D721Med (cell line): ENCODE measurements at regions not wholly inside any gene's neighbourhood (a gene's known extent, or its start where the extent isn't known, plus 50 kb on each side); places are given as distances from the start of the nearest gene placed in this dataset.
"Not testable (repeated sequence)": the region's sequence is repeated elsewhere in the genome, so short reads cannot be mapped to it uniquely, and the experiment has no call there.

Source experiments
- DNase-seq: peaks from one replicate; pipeline ENCODE4 v3.0.0; 2011; ENCODE audit warnings: low spot score; ENCODE audit not compliant: insufficient read length
- FAIRE-seq: peaks from 2 replicates; lab custom pipeline; 2011; peaks lifted over from hg19 to GRCh38; lab: Jason Lieb, UNC
- CTCF ChIP-seq: IDR thresholded peaks from 2 replicates; pipeline ENCODE4 v1.5.1; 2012; ENCODE audit warnings: mild to moderate bottlenecking, control low read depth; ENCODE audit not compliant: insufficient read depth; ENCODE audit errors: missing control alignments

- DNase-seq (no peak), FAIRE-seq (no peak)
- peak; percentile 21 for TF ChIP-seq CTCF
Observed at GRCh38 chr5:53262348-53262970, 152.9 kb upstream of the MOCS2 start.

GRCh38 chr5:53263151-53263550 lies 153.6 kb upstream of the MOCS2 start:
- FAIRE-seq (no peak), DNase-seq (no peak)
- TF ChIP-seq CTCF, result no peak

DNA sequence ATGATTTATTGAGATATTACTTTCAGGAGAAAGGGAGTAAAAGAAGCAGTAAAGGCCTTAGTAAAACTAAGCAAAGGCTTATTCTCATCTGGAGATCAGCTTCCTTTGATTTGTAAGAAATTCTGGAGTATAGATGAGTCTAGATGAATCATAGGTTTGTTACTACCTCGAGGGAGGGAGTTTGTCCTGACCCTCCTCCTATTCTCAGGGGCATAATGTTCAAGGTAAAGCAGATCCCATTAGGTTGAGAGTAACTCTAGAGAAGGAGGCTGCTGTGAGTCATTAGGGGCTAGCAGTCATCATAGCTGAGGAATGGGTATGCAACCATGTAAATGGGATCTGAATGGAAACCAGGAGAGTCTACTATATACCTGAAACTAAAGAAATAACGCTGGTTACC lies 155.5 kb upstream of the MOCS2 start:
- FAIRE-seq (no peak), DNase-seq (no peak)
- TF ChIP-seq CTCF, result no peak

DNA sequence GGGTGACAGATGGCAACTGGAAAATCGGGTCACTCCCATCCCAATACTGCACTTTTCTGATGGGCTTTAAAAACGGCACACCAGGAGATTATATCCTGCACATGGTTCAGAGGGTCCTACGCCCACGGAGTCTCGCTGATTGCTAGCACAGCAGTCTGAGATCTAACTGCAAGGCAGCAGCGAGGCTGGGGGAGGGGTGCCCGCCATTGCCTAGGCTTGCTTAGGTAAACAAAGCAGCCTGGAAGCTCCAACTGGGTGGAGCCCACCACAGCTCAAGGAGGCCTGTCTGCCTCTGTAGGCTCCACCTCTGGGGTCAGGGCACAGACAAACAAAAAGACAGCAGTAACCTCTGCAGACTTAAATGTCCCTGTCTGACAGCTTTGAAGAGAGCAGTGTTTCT lies 158.7 kb upstream of the MOCS2 start:
- not testable (repeated sequence) for FAIRE-seq, DNase-seq

DNA sequence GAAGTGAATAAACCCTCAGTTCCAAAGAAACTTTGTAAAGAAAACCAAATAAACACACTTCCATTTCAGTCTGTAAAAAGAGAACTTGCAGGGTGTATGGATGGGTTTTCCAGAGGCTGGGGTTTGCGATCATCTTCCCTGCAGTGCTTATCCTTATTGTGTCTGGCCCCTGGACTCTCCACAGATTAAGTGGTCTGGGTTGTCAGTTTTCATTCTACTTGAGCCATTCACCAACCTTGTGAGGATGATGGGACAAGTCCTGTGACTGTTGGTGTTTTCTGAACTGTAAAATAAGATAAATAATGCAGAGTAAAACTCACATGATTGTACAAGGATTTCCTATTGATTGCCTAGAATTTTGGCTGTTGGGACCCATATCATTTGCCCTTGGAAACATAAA lies 166.1 kb upstream of the MOCS2 start:
- DNase-seq (no peak), FAIRE-seq (no peak)
- TF ChIP-seq CTCF, result no peak

DNA sequence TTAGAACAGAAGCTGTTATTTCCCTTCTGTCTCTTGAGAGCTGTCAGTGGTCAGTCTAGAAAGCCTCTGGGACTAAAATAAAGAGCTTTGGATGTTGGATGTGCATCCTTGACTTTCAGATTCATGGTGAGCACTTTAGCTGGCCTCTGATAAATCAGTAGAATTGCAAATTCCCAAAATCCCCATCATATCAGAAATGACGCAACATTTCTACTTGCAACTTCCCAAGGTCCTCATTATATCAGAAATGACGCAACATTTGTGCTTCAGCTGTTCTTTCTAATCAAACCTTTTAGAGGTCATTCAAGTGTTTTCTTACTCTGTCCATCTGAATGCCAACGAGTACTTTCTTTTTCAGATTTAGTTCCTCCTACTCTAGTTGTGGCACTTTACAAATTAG lies 167.3 kb upstream of the MOCS2 start:
- FAIRE-seq (no peak), DNase-seq (no peak)
- no peak for TF ChIP-seq CTCF

- no peak for FAIRE-seq
- TF ChIP-seq CTCF, result no peak
- DNase-seq, result no peak
Observed at GRCh38 chr5:53277491-53277890, 167.9 kb upstream of the MOCS2 start.

GRCh38 chr5:53287573-53287972 lies 178.0 kb upstream of the MOCS2 start:
- FAIRE-seq, result no peak
- TF ChIP-seq CTCF, result no peak
- DNase-seq, result no peak
